Esophagus (tissue), 2 donors: ENCODE measurements at regions not wholly inside any gene's neighbourhood (a gene's known extent, or its start where the extent isn't known, plus 50 kb on each side); places are given as distances from the start of the nearest gene placed in this dataset.

ENCODE experiments used
- H3K27ac ChIP-seq, 2 donors: one replicate each; pipeline ENCODE4 v1.5.1; 2013; ENCODE audit warnings: low read depth in 2 of 2, mild to moderate bottlenecking in 2 of 2, inconsistent platforms in 1 of 2, low read length in 1 of 2, moderate library complexity in 1 of 2
- H3K27me3 ChIP-seq, 2 donors: one replicate each; pipeline ENCODE4 v1.6.1; 2013; ENCODE audit warnings: low read length in 2 of 2, control low read depth in 1 of 2, mild to moderate bottlenecking in 1 of 2; ENCODE audit not compliant: insufficient read depth in 2 of 2, control insufficient read depth in 1 of 2
- H3K36me3 ChIP-seq, 2 donors: one replicate each; pipeline ENCODE4 v1.6.1; 2013; ENCODE audit warnings: low read length in 1 of 2; ENCODE audit not compliant: control insufficient read depth in 2 of 2, insufficient read depth in 2 of 2
- H3K4me1 ChIP-seq, 2 donors: one replicate each; pipeline ENCODE4 v1.6.1; 2013; ENCODE audit warnings: low read length in 1 of 2; ENCODE audit not compliant: control insufficient read depth in 2 of 2, insufficient read depth in 2 of 2
- H3K4me3 ChIP-seq, 2 donors: one replicate each; pipeline ENCODE4 v1.5.1; 2013; ENCODE audit warnings: low read length in 2 of 2, mild to moderate bottlenecking in 2 of 2, low read depth in 1 of 2, moderate library complexity in 1 of 2
- H3K9me3 ChIP-seq, 2 donors: one replicate each; pipeline ENCODE4 v1.6.1; 2013; ENCODE audit warnings: mild to moderate bottlenecking in 2 of 2, low read depth in 1 of 2, low read length in 1 of 2, moderate library complexity in 1 of 2; ENCODE audit not compliant: control insufficient read depth in 2 of 2, insufficient read depth in 1 of 2
- WGBS, 2 donors: extraction: QIAGEN DNeasy Blood & Tissue Kit; methylation state at CpG; one replicate each; pipeline ENCODE4 v1.1.7; 2013; 5-methylcytosine and 5-hydroxymethylcytosine counted together
- donor health status: healthy with polysubstance abuse.
- donor health status: Bipolar disorder and iron deficiency.

DNA sequence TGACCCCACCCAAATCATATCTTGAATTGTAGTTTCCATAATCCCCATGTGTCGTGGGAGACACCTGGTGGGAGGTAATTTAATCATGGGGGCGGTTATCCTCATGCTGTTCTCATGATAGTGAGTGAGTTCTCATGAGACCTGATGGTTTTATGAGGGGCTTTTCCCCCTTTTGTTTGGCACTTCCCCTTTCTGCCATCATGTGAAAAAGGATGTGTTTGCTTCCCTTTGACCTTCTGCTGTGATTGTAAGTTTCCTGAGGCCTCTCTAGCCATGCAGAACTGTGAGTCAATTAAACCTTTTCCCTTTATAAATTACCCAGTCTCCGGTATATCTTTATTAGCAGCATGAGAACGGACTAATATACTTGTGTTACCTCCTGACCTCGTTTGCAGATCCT is 156.6 kb upstream of the MTNR1B start:
- Histone ChIP-seq H3K36me3 (no peaks in the 10 kb centered on the region), H3K4me1 (no peaks in the 10 kb centered on the region), H3K27ac (no peak overlapping the region), H3K27me3 (no peaks in the 10 kb centered on the region), H3K4me3 (no peak overlapping the region), H3K9me3 (no peaks in the 10 kb centered on the region)
- WGBS, 2 donors: 65 to 69% methylated on average over 5 of the region's 5 CpGs

GRCh38 chr11:92819830-92820229 is 149.6 kb upstream of the MTNR1B start:
- H3K27ac ChIP-seq: no peak overlapping the region
- H3K36me3 ChIP-seq: no peaks in the 10 kb centered on the region
- H3K4me1 ChIP-seq: no peaks in the 10 kb centered on the region
- H3K9me3 ChIP-seq: no peaks in the 10 kb centered on the region
- H3K27me3 ChIP-seq: no peaks in the 10 kb centered on the region
- no peak overlapping the region for H3K4me3 ChIP-seq
- 68 to 81% methylated on average over 2 of the region's 2 CpGs for WGBS, 2 donors

DNA sequence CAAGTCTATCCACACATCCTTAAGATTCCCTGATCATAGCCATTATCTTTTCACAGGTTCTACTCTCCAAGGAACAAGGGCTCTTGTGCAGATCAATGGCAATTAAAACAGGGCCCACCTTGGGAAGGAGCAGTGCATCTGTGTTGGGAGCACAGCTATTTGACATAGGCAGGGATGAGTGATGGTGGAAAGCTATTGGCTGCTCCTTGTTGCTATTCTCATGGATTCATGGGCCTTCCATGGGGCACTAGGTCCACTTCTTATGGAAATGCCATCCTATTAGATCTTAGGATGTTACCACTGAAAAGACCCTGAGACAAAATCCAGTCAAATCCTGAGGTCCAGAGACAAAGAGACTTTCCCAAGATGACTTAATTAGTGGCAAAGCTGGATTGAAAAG is 148.6 kb upstream of the MTNR1B start:
- no peaks in the 10 kb centered on the region for H3K36me3 ChIP-seq
- no peaks in the 10 kb centered on the region for H3K27me3 ChIP-seq
- H3K9me3 ChIP-seq: no peaks in the 10 kb centered on the region

DNA sequence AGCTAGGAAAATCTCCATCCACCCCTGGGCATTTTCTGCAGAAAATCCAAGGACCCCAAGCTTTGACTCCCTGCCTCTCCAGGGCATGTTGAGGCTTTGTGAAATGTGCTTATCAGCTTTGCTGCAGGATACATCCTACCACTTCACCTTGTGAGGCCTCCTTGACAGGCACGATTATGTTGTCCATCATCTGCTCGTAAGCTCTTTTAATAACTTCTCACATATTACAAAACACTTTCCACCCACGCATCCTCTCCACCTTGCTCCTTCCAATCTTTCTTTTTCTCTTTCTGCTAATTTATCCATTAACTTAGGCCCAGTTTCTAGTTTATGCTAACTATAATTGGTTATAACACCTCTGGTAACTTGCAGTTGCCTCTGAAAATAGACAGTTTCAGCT is 147.0 kb upstream of the MTNR1B start:
- Histone ChIP-seq H3K9me3 (no peaks in the 10 kb centered on the region), H3K36me3 (no peaks in the 10 kb centered on the region), H3K27me3 (no peaks in the 10 kb centered on the region), H3K4me1 (no peaks in the 10 kb centered on the region), H3K4me3 (no peak overlapping the region), H3K27ac (no peak overlapping the region)
- 83 to 87% methylated on average over 3 of the region's 3 CpGs for WGBS, 2 donors

More for the DNA sequence above, 148.6 kb upstream of the MTNR1B start:
- Histone ChIP-seq H3K4me1 (no peaks in the 10 kb centered on the region), H3K4me3 (no peak overlapping the region), H3K27ac (no peak overlapping the region)

DNA sequence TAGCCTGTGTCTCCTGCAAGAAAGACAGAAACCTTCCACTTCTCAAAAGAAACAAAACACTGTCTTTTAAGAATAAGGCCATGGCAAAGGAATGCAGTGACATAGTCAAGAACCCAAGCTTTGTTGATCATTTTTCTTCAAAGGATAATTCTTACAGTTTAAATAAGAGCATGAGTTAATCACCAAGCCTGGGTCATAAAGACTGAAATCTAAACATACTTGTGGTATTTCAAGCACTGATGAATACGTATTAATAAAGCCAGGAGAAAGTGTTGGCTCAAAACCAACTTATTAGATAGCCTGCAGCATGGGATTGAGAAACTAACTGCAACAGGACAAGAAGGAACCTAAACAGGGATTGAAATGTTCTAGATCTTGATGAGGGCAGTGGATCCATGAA is 143.3 kb upstream of the MTNR1B start:
- no peak overlapping the region for H3K27ac ChIP-seq
- WGBS, 2 donors: 27 to 37% methylated on average over 1 of the region's 1 CpG
- H3K27me3 ChIP-seq: no peaks in the 10 kb centered on the region
- no peak overlapping the region for H3K4me3 ChIP-seq
- H3K4me1 ChIP-seq: no peaks in the 10 kb centered on the region
- H3K36me3 ChIP-seq: no peaks in the 10 kb centered on the region
- no peaks in the 10 kb centered on the region for H3K9me3 ChIP-seq

DNA sequence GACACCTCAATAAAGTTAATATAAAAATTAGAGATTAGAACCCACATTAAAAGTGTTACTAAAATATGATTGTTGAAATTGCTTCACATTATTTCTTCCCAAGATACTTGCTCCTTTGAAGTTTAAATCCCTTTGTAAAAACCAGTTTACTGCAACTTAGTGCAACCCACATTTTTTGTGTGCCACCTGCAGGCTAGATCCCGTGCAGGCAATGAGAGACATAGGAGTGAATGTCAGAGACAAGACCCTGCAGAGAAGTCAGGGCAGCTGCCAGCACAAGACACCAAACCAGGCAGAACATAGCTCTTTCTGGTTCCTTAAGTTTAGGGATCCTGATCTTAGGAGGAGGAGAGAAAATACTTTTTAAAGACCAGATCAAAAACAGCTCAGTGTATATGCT is 142.8 kb upstream of the MTNR1B start:
- H3K4me3 ChIP-seq: no peak overlapping the region
- no peaks in the 10 kb centered on the region for H3K9me3 ChIP-seq
- no peaks in the 10 kb centered on the region for H3K36me3 ChIP-seq
- no peak overlapping the region for H3K27ac ChIP-seq
- WGBS, 2 donors: 39 to 41% methylated on average over 1 of the region's 1 CpG
- no peaks in the 10 kb centered on the region for H3K27me3 ChIP-seq
- no peaks in the 10 kb centered on the region for H3K4me1 ChIP-seq

- H3K9me3 ChIP-seq: no peaks in the 10 kb centered on the region
- no peak overlapping the region for H3K27ac ChIP-seq
- no peaks in the 10 kb centered on the region for H3K4me1 ChIP-seq
- H3K4me3 ChIP-seq: no peak overlapping the region
- no peaks in the 10 kb centered on the region for H3K36me3 ChIP-seq
- 59 to 60% methylated on average over 2 of the region's 2 CpGs for WGBS, 2 donors
- H3K27me3 ChIP-seq: no peaks in the 10 kb centered on the region
Observed at GRCh38 chr11:92827132-92827531, 142.3 kb upstream of the MTNR1B start.

GRCh38 chr11:92828556-92828955 is 140.9 kb upstream of the MTNR1B start:
- Histone ChIP-seq H3K4me1 (no peaks in the 10 kb centered on the region), H3K36me3 (no peaks in the 10 kb centered on the region), H3K27ac (no peak overlapping the region), H3K27me3 (no peaks in the 10 kb centered on the region), H3K4me3 (no peak overlapping the region), H3K9me3 (no peaks in the 10 kb centered on the region)
- 34 to 49% methylated on average over 2 of the region's 2 CpGs for WGBS, 2 donors

GRCh38 chr11:92829121-92829520 is 140.3 kb upstream of the MTNR1B start:
- H3K27ac ChIP-seq: no peak overlapping the region
- no peaks in the 10 kb centered on the region for H3K4me1 ChIP-seq
- no peaks in the 10 kb centered on the region for H3K9me3 ChIP-seq
- WGBS, 2 donors: 91 to 92% methylated on average over 3 of the region's 3 CpGs
- no peaks in the 10 kb centered on the region for H3K36me3 ChIP-seq
- H3K4me3 ChIP-seq: no peak overlapping the region
- no peaks in the 10 kb centered on the region for H3K27me3 ChIP-seq

DNA sequence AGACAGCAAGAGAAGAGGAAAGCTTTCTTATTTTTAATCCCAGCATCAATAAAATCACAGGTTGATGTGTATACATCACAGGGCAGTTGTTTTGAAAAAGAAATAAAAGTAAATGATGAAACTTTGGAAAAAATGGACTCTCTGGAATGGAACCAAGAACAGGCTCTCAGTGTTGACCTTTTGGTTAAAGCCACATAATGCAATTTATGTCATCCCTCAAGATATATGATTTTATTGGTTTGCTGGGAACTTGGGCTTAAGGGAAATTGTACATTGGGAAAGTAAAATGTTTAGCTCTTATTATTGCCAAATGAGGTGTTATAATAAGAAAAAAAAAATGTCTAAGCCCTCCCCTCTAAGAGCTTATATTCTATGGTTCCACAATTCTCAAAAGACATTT is 139.8 kb upstream of the MTNR1B start:
- H3K4me1 ChIP-seq: no peaks in the 10 kb centered on the region
- H3K27ac ChIP-seq: no peak overlapping the region
- no peak overlapping the region for H3K4me3 ChIP-seq
- H3K9me3 ChIP-seq: no peaks in the 10 kb centered on the region
- H3K36me3 ChIP-seq: no peaks in the 10 kb centered on the region
- H3K27me3 ChIP-seq: no peaks in the 10 kb centered on the region
